GM18511 (cell line): ENCODE measurements at regions not wholly inside any gene's neighbourhood (a gene's known extent, or its start where the extent isn't known, plus 50 kb on each side); places are given as distances from the start of the nearest gene placed in this dataset.
A peak's percentile ranks its signal among the peaks of the same experiment; 100 is the strongest.

Source experiments
- ATAC-seq: cut with Tn5 transposase; IDR thresholded peaks from one replicate; pipeline ENCODE4 v1.9.1; 2021; ENCODE audit warnings: mild to moderate bottlenecking, moderate library complexity; ENCODE audit not compliant: unreplicated experiment

GRCh38 chr10:21099291-21100062, 202.4 kb upstream of the NEBL start:
- no peak for ATAC-seq

- no peak for ATAC-seq
These were observed 200.8 kb upstream of the NEBL start for GRCh38 chr10:21097926-21098355.

- ATAC-seq = no peak
These were observed 198.5 kb upstream of the NEBL start for GRCh38 chr10:21095494-21096055.

GRCh38 chr10:21095073-21095472, 198.0 kb upstream of the NEBL start:
- ATAC-seq = no peak

GRCh38 chr10:21092683-21093524, 195.8 kb upstream of the NEBL start:
- no peak for ATAC-seq

- ATAC-seq = no peak
These were observed 193.5 kb upstream of the NEBL start for GRCh38 chr10:21090609-21091082.

- ATAC-seq = no peak
These were observed 190.4 kb upstream of the NEBL start for GRCh38 chr10:21087476-21087875.

- ATAC-seq = no peak
These were observed 187.6 kb upstream of the NEBL start for GRCh38 chr10:21084700-21085099.

- no peak for ATAC-seq
These were observed 186.8 kb upstream of the NEBL start for GRCh38 chr10:21083861-21084260.

GRCh38 chr10:21082206-21082605, 185.1 kb upstream of the NEBL start:
- ATAC-seq = no peak

GRCh38 chr10:21080261-21080660, 183.2 kb upstream of the NEBL start:
- no peak for ATAC-seq

GRCh38 chr10:21079330-21079658, 182.2 kb upstream of the NEBL start:
- ATAC-seq = no peak

- peak; percentile 83 for ATAC-seq
These were observed 181.6 kb upstream of the NEBL start for GRCh38 chr10:21078410-21079329.

GRCh38 chr10:21077681-21078080, 180.6 kb upstream of the NEBL start:
- ATAC-seq = no peak

GRCh38 chr10:21076381-21076780, 179.3 kb upstream of the NEBL start:
- no peak for ATAC-seq

- no peak for ATAC-seq
These were observed 178.8 kb upstream of the NEBL start for GRCh38 chr10:21075880-21076279.

- no peak for ATAC-seq
These were observed 174.0 kb upstream of the NEBL start for GRCh38 chr10:21071001-21071673.

- no peak for ATAC-seq
These were observed 173.0 kb upstream of the NEBL start for GRCh38 chr10:21069929-21070700.

- no peak for ATAC-seq
These were observed 172.2 kb upstream of the NEBL start for GRCh38 chr10:21069278-21069677.
